Fibroblast of villous mesenchyme (primary cell): ENCODE measurements at regions not wholly inside any gene's neighbourhood (a gene's known extent, or its start where the extent isn't known, plus 50 kb on each side); places are given as distances from the start of the nearest gene placed in this dataset.
A peak's percentile ranks its signal among the peaks of the same experiment; 100 is the strongest.

ENCODE experiments used
- DNase-seq: peaks from one replicate; pipeline ENCODE4 v3.0.0-alpha.2; 2010; ENCODE audit warnings: low read depth
- H3K4me3 ChIP-seq: 2 replicates; pipeline ENCODE4 v1.5.1; 2011; ENCODE audit warnings: low read depth, mild to moderate bottlenecking, low read length
- CTCF ChIP-seq: IDR thresholded peaks from 2 replicates; pipeline ENCODE4 v1.5.1; 2012; ENCODE audit warnings: low read depth, mild to moderate bottlenecking, low read length; ENCODE audit not compliant: insufficient read depth

GRCh38 chr2:120936476-120937334 is 201.0 kb downstream of the GLI2 start:
- TF ChIP-seq CTCF: no peak
- DNase-seq: peak; percentile 61

GRCh38 chr2:120937686-120938044 is 202.0 kb downstream of the GLI2 start:
- no peak for TF ChIP-seq CTCF

More at GRCh38 chr2:120936476-120937334, 201.0 kb downstream of the GLI2 start:
- H3K4me3 ChIP-seq: peak overlapping the region; percentile 20

GRCh38 chr2:120938045-120938771 is 202.5 kb downstream of the GLI2 start:
- peak overlapping the region; percentile 16 for H3K4me3 ChIP-seq
- peak; percentile 95 for DNase-seq
- TF ChIP-seq CTCF: no peak

More at GRCh38 chr2:120937686-120938044, 202.0 kb downstream of the GLI2 start:
- peak; percentile 89 for DNase-seq
- peak overlapping the region; percentile 16 for H3K4me3 ChIP-seq

GRCh38 chr2:120939595-120940318 is 204.1 kb downstream of the GLI2 start:
- no peak for TF ChIP-seq CTCF
- H3K4me3 ChIP-seq: no peak overlapping the region
- DNase-seq: peak; percentile 94

GRCh38 chr2:120940319-120940696 is 204.6 kb downstream of the GLI2 start:
- no peak overlapping the region for H3K4me3 ChIP-seq
- no peak for DNase-seq
- no peak for TF ChIP-seq CTCF

GRCh38 chr2:120940726-120941256 is 205.1 kb downstream of the GLI2 start:
- no peak for TF ChIP-seq CTCF
- H3K4me3 ChIP-seq: no peak overlapping the region
- DNase-seq: no peak
